H1 (cell line): ENCODE measurements at regions not wholly inside any gene's neighbourhood (a gene's known extent, or its start where the extent isn't known, plus 50 kb on each side); places are given as distances from the start of the nearest gene placed in this dataset.
"Not testable (repeated sequence)": the region's sequence is repeated elsewhere in the genome, so short reads cannot be mapped to it uniquely, and the experiment has no call there.

Experiments
- CTCF ChIA-PET: fragments of 300-600 bp; sonication (Branson Sonifier 250); formaldehyde crosslinking; loops from one replicate; lab custom pipeline; 2021; ENCODE audit not compliant: partially characterized antibody; lab: Charles Lee
- POLR2A ChIA-PET: fragments of 300-600 bp; sonication (Branson Sonifier 250); formaldehyde crosslinking; loops from one replicate; lab custom pipeline; 2021; ENCODE audit warnings: inconsistent platforms; ENCODE audit not compliant: partially characterized antibody; lab: Charles Lee
- DNase-seq, 2 experiments: peaks; one replicate each; pipeline versions ENCODE4 v3.0.0 to v3.0.0-alpha.2; 2010 to 2022; ENCODE audit warnings: low spot score in 2 of 2, low read depth in 1 of 2, mixed read lengths in 1 of 2
- FAIRE-seq: peaks from 2 replicates; lab custom pipeline; 2011; peaks lifted over from hg19 to GRCh38; lab: Jason Lieb, UNC
- H2AFZ ChIP-seq: 2 replicates; pipeline ENCODE4 v1.8.1; 2012; ENCODE audit warnings: low read length, inconsistent platforms
- H2AK5ac ChIP-seq: 2 replicates; pipeline ENCODE4 v1.6.1; 2013; ENCODE audit warnings: low read depth, low read length
- H2BK120ac ChIP-seq: replicated peaks from 2 replicates; pipeline ENCODE3; 2013; ENCODE audit warnings: low read depth, low read length, inconsistent platforms
- H2BK12ac ChIP-seq: 2 replicates; pipeline ENCODE4 v1.6.1; 2013; ENCODE audit warnings: low read depth, low read length
- H2BK15ac ChIP-seq: 2 replicates; pipeline ENCODE4 v1.6.1; 2013; ENCODE audit warnings: low read length
- H2BK20ac ChIP-seq: 2 replicates; pipeline ENCODE4 v1.6.1; 2013; ENCODE audit warnings: low read length
- H2BK5ac ChIP-seq: 2 replicates; pipeline ENCODE4 v1.6.1; 2013; ENCODE audit warnings: low read depth, low read length
- H3K14ac ChIP-seq: 2 replicates; pipeline ENCODE4 v1.6.1; 2013; ENCODE audit warnings: inconsistent platforms; ENCODE audit not compliant: insufficient read length
- H3K18ac ChIP-seq: 2 replicates; pipeline ENCODE4 v1.6.1; 2013; ENCODE audit warnings: low read length; ENCODE audit errors: extremely low read depth
- H3K23ac ChIP-seq: 2 replicates; pipeline ENCODE4 v1.6.1; 2013; ENCODE audit warnings: inconsistent platforms; ENCODE audit not compliant: insufficient read length
- H3K23me2 ChIP-seq: 2 replicates; pipeline ENCODE4 v1.6.1; 2013; ENCODE audit warnings: low read depth, low read length
- H3K27ac ChIP-seq: 2 replicates; pipeline ENCODE4 v1.6.1; 2011; ENCODE audit warnings: low read depth, low read length, inconsistent platforms
- H3K27me3 ChIP-seq, 4 experiments: replicated peaks in 1 of 4; 1 replicate in 1 of 4; 2 replicates in 3 of 4; pipeline versions ENCODE4 v1.6.1 to v1.8.1; 2011 to 2013; ENCODE audit warnings: low read length in 3 of 4, mild to moderate bottlenecking in 3 of 4, inconsistent platforms in 2 of 4, mixed read lengths in 2 of 4, moderate library complexity in 1 of 4; ENCODE audit not compliant: control insufficient read depth in 3 of 4, insufficient read depth in 3 of 4; ENCODE audit errors: extremely low read depth in 1 of 4
- H3K36me3 ChIP-seq, 4 experiments: 2 replicates each; pipeline versions ENCODE4 v1.6.1 to v1.8.1; 2011 to 2013; ENCODE audit warnings: mild to moderate bottlenecking in 4 of 4, low read length in 3 of 4, moderate library complexity in 2 of 4, control low read depth in 1 of 4, inconsistent platforms in 1 of 4; ENCODE audit not compliant: insufficient read depth in 4 of 4, control insufficient read depth in 2 of 4
- H3K4ac ChIP-seq: replicated peaks from 2 replicates; pipeline ENCODE3; 2013; ENCODE audit warnings: low read length, low read depth, mixed read lengths, inconsistent platforms; ENCODE audit not compliant: insufficient read length
- H3K4me1 ChIP-seq, 4 experiments: replicated peaks in 1 of 4; 1 replicate in 1 of 4; 2 replicates in 3 of 4; pipeline versions ENCODE4 v1.6.1 to v1.8.1; 2011 to 2013; ENCODE audit warnings: low read length in 3 of 4, inconsistent platforms in 2 of 4, mixed read lengths in 1 of 4; ENCODE audit not compliant: insufficient read depth in 4 of 4, control insufficient read depth in 3 of 4
- H3K4me2 ChIP-seq, 2 experiments: 2 replicates each; pipeline versions ENCODE4 v1.6.1 to v1.8.1; 2011 to 2013; ENCODE audit warnings: low read depth in 2 of 2, low read length in 2 of 2, control low read depth in 1 of 2, inconsistent platforms in 1 of 2, mild to moderate bottlenecking in 1 of 2; ENCODE audit not compliant: insufficient read depth in 1 of 2
- H3K4me3 ChIP-seq, 4 experiments: fragments of 200-600, 300-600 bp in 1 of 4; sonication (generic), shearing (Covaris generic), sonication (Bioruptor Twin) in 1 of 4; 2 replicates each; pipeline versions ENCODE4 v1.5.1 to v1.8.1; 2011 to 2016; ENCODE audit warnings: low read length in 4 of 4, low read depth in 3 of 4, control low read depth in 2 of 4, inconsistent platforms in 2 of 4, mild to moderate bottlenecking in 2 of 4, mixed read lengths in 1 of 4, moderate library complexity in 1 of 4; ENCODE audit not compliant: insufficient read depth in 2 of 4; ENCODE audit errors: extremely low read depth in 1 of 4
- H3K56ac ChIP-seq: replicated peaks from 2 replicates; pipeline ENCODE3; 2013; ENCODE audit warnings: low read depth, mild to moderate bottlenecking, mixed read lengths, low read length, inconsistent platforms; ENCODE audit not compliant: insufficient read length
- H3K79me1 ChIP-seq: 2 replicates; pipeline ENCODE4 v1.6.1; 2013; ENCODE audit warnings: low read depth, low read length, control low read depth
- H3K79me2 ChIP-seq, 2 experiments: 2 replicates each; pipeline versions ENCODE4 v1.6.1 to v1.8.1; 2012 to 2013; ENCODE audit warnings: low read length in 2 of 2, mild to moderate bottlenecking in 2 of 2, inconsistent platforms in 1 of 2; ENCODE audit not compliant: insufficient read depth in 2 of 2, control insufficient read depth in 1 of 2
- H3K9ac ChIP-seq, 4 experiments: replicated peaks in 1 of 4; 1 replicate in 1 of 4; 2 replicates in 3 of 4; pipeline versions ENCODE4 v1.6.1 to v1.8.1; 2011 to 2013; ENCODE audit warnings: low read depth in 3 of 4, low read length in 3 of 4, control low read depth in 2 of 4, mild to moderate bottlenecking in 2 of 4, moderate library complexity in 2 of 4, inconsistent platforms in 1 of 4; ENCODE audit errors: extremely low read depth in 1 of 4
- H3K9me3 ChIP-seq, 2 experiments: 2 replicates each; pipeline versions ENCODE4 v1.6.1 to v1.8.1; 2012 to 2013; ENCODE audit warnings: mild to moderate bottlenecking in 2 of 2, moderate library complexity in 2 of 2, control low read depth in 1 of 2, inconsistent platforms in 1 of 2, low read depth in 1 of 2, low read length in 1 of 2, mixed read lengths in 1 of 2; ENCODE audit not compliant: insufficient read depth in 2 of 2
- H4K20me1 ChIP-seq, 2 experiments: replicated peaks in 1 of 2; 2 replicates each; pipeline versions ENCODE3 to v1.8.1; 2011 to 2013; ENCODE audit warnings: inconsistent platforms in 2 of 2, low read length in 2 of 2, mild to moderate bottlenecking in 1 of 2; ENCODE audit not compliant: insufficient read depth in 2 of 2, control insufficient read depth in 1 of 2
- H4K5ac ChIP-seq: 2 replicates; pipeline ENCODE4 v1.6.1; 2013; ENCODE audit warnings: low read length, low read depth, mixed read lengths, inconsistent platforms; ENCODE audit not compliant: insufficient read length
- H4K8ac ChIP-seq: 2 replicates; pipeline ENCODE4 v1.8.0; 2013; ENCODE audit warnings: mild to moderate bottlenecking, moderate library complexity, low read length, inconsistent platforms; ENCODE audit not compliant: insufficient read depth; ENCODE audit errors: extremely low read depth
- H4K91ac ChIP-seq: replicated peaks from 2 replicates; pipeline ENCODE3; 2013; ENCODE audit warnings: low read length, mixed read lengths, inconsistent platforms; ENCODE audit not compliant: insufficient read length
- CBX5 ChIP-seq: fragments of 300-800, 300-1000 bp; sonication (generic); IDR thresholded peaks from 2 replicates; pipeline ENCODE4 v1.7.1; 2016; ENCODE audit warnings: antibody characterized with exemption, low read length, low read depth
- whole genome bisulfite sequencing, 2 experiments: shearing (Covaris generic) in 1 of 2; methylation state at CpG; one replicate each; pipeline versions ENCODE4 v1.1.6 to v1.1.7; 2013 to 2015; ENCODE audit warnings: low lambda C conversion rate in 2 of 2, mixed read lengths in 2 of 2, inconsistent platforms in 1 of 2, low coverage in 1 of 2, missing lambda C conversion rate in 1 of 2; ENCODE audit not compliant: insufficient replicate concordance in 2 of 2, insufficient coverage in 1 of 2, insufficient read length in 1 of 2; ENCODE audit errors: extremely low coverage in 1 of 2, missing lambda C conversion rate in 1 of 2; 5-methylcytosine and 5-hydroxymethylcytosine counted together

DNA sequence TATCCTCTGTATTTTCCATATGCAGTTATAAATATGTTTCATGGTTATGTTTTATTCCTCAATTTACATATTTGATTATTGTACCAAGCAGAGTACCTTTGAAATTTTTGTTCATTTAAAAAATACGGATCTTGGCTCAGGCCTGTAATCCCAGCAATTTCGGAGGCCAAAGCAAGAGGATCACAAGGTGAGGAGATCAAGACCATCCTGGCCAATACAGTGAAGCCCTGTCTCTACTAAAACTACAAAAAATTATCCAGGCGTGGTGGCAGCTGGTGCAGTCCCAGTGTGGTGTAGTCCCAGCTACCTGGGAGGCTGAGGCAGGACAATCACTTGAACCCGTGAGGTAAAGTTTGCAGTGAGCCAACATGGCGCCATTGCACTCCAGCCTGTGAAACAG is 251.2 kb upstream of the TPTE start:
- peaks cover 9 to 13% of the 10 kb centered on the region in 2 experiments for H3K9me3 ChIP-seq
- peak; percentile 100; the same call in 1 of the 2 replicates for TF ChIP-seq CBX5
- H4K5ac ChIP-seq, H3K4ac ChIP-seq, H3K18ac ChIP-seq, H4K20me1 ChIP-seq, H3K4me2 ChIP-seq, H2BK15ac ChIP-seq, H3K23me2 ChIP-seq, H2AK5ac ChIP-seq, H2BK120ac ChIP-seq, H3K23ac ChIP-seq, H2BK12ac ChIP-seq, H3K79me2 ChIP-seq, H3K4me3 ChIP-seq, H3K79me1 ChIP-seq, FAIRE-seq, H3K27ac ChIP-seq, H2BK5ac ChIP-seq, H3K9ac ChIP-seq, H4K8ac ChIP-seq, H3K27me3 ChIP-seq, H2BK20ac ChIP-seq, H3K56ac ChIP-seq, CTCF ChIA-PET, H3K4me1 ChIP-seq, H3K14ac ChIP-seq, H2AFZ ChIP-seq, H4K91ac ChIP-seq, POLR2A ChIA-PET, H3K36me3 ChIP-seq: not testable (repeated sequence)
- WGBS, 2 experiments: 48% methylated on average over 5 of the region's 5 CpGs; no CpG with 5 or more reads in 1 of the 2 experiments
- peak in 1 of 2 experiments; percentile 15 for DNase-seq

GRCh38 chr21:10271666-10272207 is 249.6 kb upstream of the TPTE start:
- H2AK5ac ChIP-seq, H2BK12ac ChIP-seq, POLR2A ChIA-PET, H3K79me1 ChIP-seq, H2BK15ac ChIP-seq, H3K4ac ChIP-seq, H4K8ac ChIP-seq, H4K20me1 ChIP-seq, H4K5ac ChIP-seq, H3K36me3 ChIP-seq, CTCF ChIA-PET, H3K23me2 ChIP-seq, H3K4me2 ChIP-seq, H2BK5ac ChIP-seq, H3K4me1 ChIP-seq, H3K27ac ChIP-seq, H2AFZ ChIP-seq, H3K79me2 ChIP-seq, H3K18ac ChIP-seq, H3K23ac ChIP-seq, FAIRE-seq, H2BK120ac ChIP-seq, H3K9ac ChIP-seq, H2BK20ac ChIP-seq, H3K14ac ChIP-seq, H3K27me3 ChIP-seq, H4K91ac ChIP-seq, H3K56ac ChIP-seq: not testable (repeated sequence)
- WGBS, 2 experiments: 64% methylated on average over 4 of the region's 4 CpGs; no CpG with 5 or more reads in 1 of the 2 experiments
- peaks cover 9 to 13% of the 10 kb centered on the region in 2 experiments for H3K9me3 ChIP-seq
- DNase-seq: peak in 1 of 2 experiments; percentile 32
- peak overlapping the region in 1 of 4 experiments; percentile 15; a peak in 1 of 8 replicates for H3K4me3 ChIP-seq
